ENCODE measurements at regions not wholly inside any gene's neighbourhood (a gene's known extent, or its start where the extent isn't known, plus 50 kb on each side); places are given as distances from the start of the nearest gene placed in this dataset.
A peak's percentile ranks its signal among the peaks of the same experiment; 100 is the strongest.

GRCh38 chr2:7278984-7279383 is 361.8 kb downstream of the RNF144A start:
- Histone ChIP-seq H3K4me1 (no peaks in the 10 kb centered on the region), H3K36me3 (no peaks in the 10 kb centered on the region), H3K27ac (no peak overlapping the region), H3K4me3 (replicated peaks in 1 of 3) (no peak overlapping the region), H3K27me3 (no peaks in the 10 kb centered on the region), H3K9me3 (no peaks in the 10 kb centered on the region)
- no peak for DNase-seq
- intact Hi-C loops (cut with DNase I) = no loop called here
- TF ChIP-seq CTCF (IDR thresholded peaks at IDR 0.05) = no peak
- no peak for TF ChIP-seq POLR2A (IDR thresholded peaks at IDR 0.05)

GRCh38 chr2:7279421-7279949 is 362.3 kb downstream of the RNF144A start:
- Histone ChIP-seq H3K27ac (no peak overlapping the region), H3K4me1 (no peaks in the 10 kb centered on the region), H3K27me3 (no peaks in the 10 kb centered on the region), H3K9me3 (no peaks in the 10 kb centered on the region), H3K36me3 (no peaks in the 10 kb centered on the region), H3K4me3 (replicated peaks in 1 of 3) (no peak overlapping the region)
- intact Hi-C loops (cut with DNase I) = no loop called here
- DNase-seq = no peak
- WGBS, 2 donors = 72 to 77% methylated on average over 7 of the region's 7 CpGs
- TF ChIP-seq CTCF (IDR thresholded peaks at IDR 0.05) (no peak), POLR2A (IDR thresholded peaks at IDR 0.05) (no peak)

GRCh38 chr2:7280790-7281189 is 363.6 kb downstream of the RNF144A start:
- intact Hi-C loops (cut with DNase I) = no loop called here
- Histone ChIP-seq H3K4me1 (no peaks in the 10 kb centered on the region), H3K36me3 (no peaks in the 10 kb centered on the region), H3K4me3 (replicated peaks in 1 of 3) (no peak overlapping the region), H3K9me3 (no peaks in the 10 kb centered on the region), H3K27ac (no peak overlapping the region), H3K27me3 (no peaks in the 10 kb centered on the region)
- DNase-seq = no peak
- 75 to 92% methylated on average over 3 of the region's 3 CpGs for WGBS, 2 donors
- TF ChIP-seq POLR2A (IDR thresholded peaks at IDR 0.05) = no peak
- TF ChIP-seq CTCF (IDR thresholded peaks at IDR 0.05) = no peak

- 19 to 37% methylated on average over 9 of the region's 9 CpGs for WGBS, 2 donors
- intact Hi-C loops (cut with DNase I) = no loop called here
- DNase-seq = peak; percentile 6 to 22
- no peaks in the 10 kb centered on the region for H3K4me1 ChIP-seq
- no peaks in the 10 kb centered on the region for H3K9me3 ChIP-seq
- H3K36me3 ChIP-seq = no peaks in the 10 kb centered on the region
- H3K27ac ChIP-seq = no peak overlapping the region
- no peak overlapping the region for H3K4me3 ChIP-seq (replicated peaks in 1 of 3)
- TF ChIP-seq CTCF (IDR thresholded peaks at IDR 0.05) (no peak), POLR2A (IDR thresholded peaks at IDR 0.05) (no peak)
- no peaks in the 10 kb centered on the region for H3K27me3 ChIP-seq
Observed at GRCh38 chr2:7281231-7282201, 364.3 kb downstream of the RNF144A start.

- no peaks in the 10 kb centered on the region for H3K27me3 ChIP-seq
- no peaks in the 10 kb centered on the region for H3K4me1 ChIP-seq
- no peaks in the 10 kb centered on the region for H3K9me3 ChIP-seq
- no peak overlapping the region for H3K27ac ChIP-seq
- no peak overlapping the region for H3K4me3 ChIP-seq (replicated peaks in 1 of 3)
- WGBS, 2 donors = 87 to 91% methylated on average over 9 of the region's 9 CpGs
- no peak for DNase-seq
- no peaks in the 10 kb centered on the region for H3K36me3 ChIP-seq
- intact Hi-C loops (cut with DNase I) = no loop called here
- TF ChIP-seq POLR2A (IDR thresholded peaks at IDR 0.05) (no peak), CTCF (IDR thresholded peaks at IDR 0.05) (no peak)
Observed at GRCh38 chr2:7286120-7286519, 368.9 kb downstream of the RNF144A start.
